Stimulated activated CD8-positive, alpha-beta memory T cell treated with anti-CD3 and anti-CD28 coated beads, Interleukin-12 subunit alpha, Interleukin-12 subunit beta, amount 100 ng/mL, for 4 hours (primary cell): ENCODE measurements at regions not wholly inside any gene's neighbourhood (a gene's known extent, or its start where the extent isn't known, plus 50 kb on each side); places are given as distances from the start of the nearest gene placed in this dataset.
"Not testable (repeated sequence)": the region's sequence is repeated elsewhere in the genome, so short reads cannot be mapped to it uniquely, and the experiment has no call there.

ENCODE experiments used
- DNase-seq: peaks from one replicate; pipeline ENCODE4 v3.0.0-alpha.2; 2020; ENCODE audit warnings: low read depth

GRCh38 chr3:104933972-104934371 lies 432.7 kb upstream of the ALCAM start:
- no peak for DNase-seq

GRCh38 chr3:104935613-104936012 lies 431.1 kb upstream of the ALCAM start:
- DNase-seq = no peak

GRCh38 chr3:104939196-104939595 lies 427.5 kb upstream of the ALCAM start:
- DNase-seq = no peak

- no peak for DNase-seq
Observed at GRCh38 chr3:104941785-104942184, 424.9 kb upstream of the ALCAM start.

- DNase-seq = no peak
Observed at GRCh38 chr3:104943974-104944373, 422.7 kb upstream of the ALCAM start.

- no peak for DNase-seq
Observed at GRCh38 chr3:104947943-104948342, 418.8 kb upstream of the ALCAM start.

GRCh38 chr3:104949810-104950209 lies 416.9 kb upstream of the ALCAM start:
- not testable (repeated sequence) for DNase-seq

- no peak for DNase-seq
Observed at GRCh38 chr3:104951426-104951825, 415.3 kb upstream of the ALCAM start.

- no peak for DNase-seq
Observed at GRCh38 chr3:104952146-104952972, 414.4 kb upstream of the ALCAM start.

- no peak for DNase-seq
Observed at GRCh38 chr3:104956620-104957345, 409.9 kb upstream of the ALCAM start.

- DNase-seq = no peak
Observed at GRCh38 chr3:104960579-104960978, 406.1 kb upstream of the ALCAM start.

GRCh38 chr3:104961851-104962250 lies 404.9 kb upstream of the ALCAM start:
- no peak for DNase-seq

- no peak for DNase-seq
Observed at GRCh38 chr3:104974316-104974715, 392.4 kb upstream of the ALCAM start.

GRCh38 chr3:104977719-104978118 lies 389.0 kb upstream of the ALCAM start:
- no peak for DNase-seq

- no peak for DNase-seq
Observed at GRCh38 chr3:104982130-104982529, 384.6 kb upstream of the ALCAM start.

- no peak for DNase-seq
Observed at GRCh38 chr3:104987859-104988258, 378.9 kb upstream of the ALCAM start.

- no peak for DNase-seq
Observed at GRCh38 chr3:104988496-104988895, 378.2 kb upstream of the ALCAM start.

GRCh38 chr3:104989878-104990277 lies 376.8 kb upstream of the ALCAM start:
- DNase-seq = no peak

GRCh38 chr3:104990758-104991157 lies 376.0 kb upstream of the ALCAM start:
- no peak for DNase-seq

GRCh38 chr3:104992676-104993075 lies 374.0 kb upstream of the ALCAM start:
- DNase-seq = no peak

- DNase-seq = no peak
Observed at GRCh38 chr3:105006164-105006563, 360.5 kb upstream of the ALCAM start.

- DNase-seq = no peak
Observed at GRCh38 chr3:105013657-105014056, 353.1 kb upstream of the ALCAM start.

GRCh38 chr3:105014631-105015030 lies 352.1 kb upstream of the ALCAM start:
- no peak for DNase-seq
